BE2C (cell line): ENCODE measurements at regions not wholly inside any gene's neighbourhood (a gene's known extent, or its start where the extent isn't known, plus 50 kb on each side); places are given as distances from the start of the nearest gene placed in this dataset.
"Not testable (repeated sequence)": the region's sequence is repeated elsewhere in the genome, so short reads cannot be mapped to it uniquely, and the experiment has no call there.

ENCODE experiments used
- DNase-seq: peaks from one replicate; pipeline ENCODE4 v3.0.0-alpha.2; 2020
- H3K27me3 ChIP-seq: fragments of 250-450 bp; sonication (Bioruptor Pico); 2 replicates; pipeline ENCODE4 v1.5.1; 2020; ENCODE audit warnings: mild to moderate bottlenecking
- H3K36me3 ChIP-seq: fragments of 250-450 bp; sonication (Bioruptor Pico); 2 replicates; pipeline ENCODE4 v1.5.1; 2020; ENCODE audit warnings: mild to moderate bottlenecking
- H3K4me1 ChIP-seq: fragments of 250-450 bp; sonication (Bioruptor Pico); 2 replicates; pipeline ENCODE4 v1.5.1; 2020
- H3K4me3 ChIP-seq: 2 replicates; pipeline ENCODE4 v1.5.1; 2011; ENCODE audit warnings: low read depth, low read length
- H3K9me3 ChIP-seq: fragments of 250-450 bp; sonication (Bioruptor Pico); 2 replicates; pipeline ENCODE4 v1.5.1; 2020
- CTCF ChIP-seq: IDR thresholded peaks from 2 replicates; pipeline ENCODE4 v1.5.1; 2012; ENCODE audit warnings: mild to moderate bottlenecking, low read depth, low read length

- no peaks in the 10 kb centered on the region for H3K4me1 ChIP-seq
- no peak for DNase-seq
- H3K9me3 ChIP-seq, result no peaks in the 10 kb centered on the region; the same call in none of the 2 replicates
- no peaks in the 10 kb centered on the region for H3K27me3 ChIP-seq
- no peak overlapping the region for H3K4me3 ChIP-seq
- no peak for TF ChIP-seq CTCF
- H3K36me3 ChIP-seq, result no peaks in the 10 kb centered on the region
These were observed 1342.2 kb downstream of the BRD1 start for GRCh38 chr22:48485149-48486133.

- no peak for DNase-seq
- Histone ChIP-seq H3K4me3 (no peak overlapping the region), H3K27me3 (no peaks in the 10 kb centered on the region), H3K9me3 (no peaks in the 10 kb centered on the region; the same call in none of the 2 replicates), H3K4me1 (no peaks in the 10 kb centered on the region), H3K36me3 (no peaks in the 10 kb centered on the region)
- TF ChIP-seq CTCF, result no peak
These were observed 1343.7 kb downstream of the BRD1 start for GRCh38 chr22:48483764-48484528.

- no peak overlapping the region for H3K4me3 ChIP-seq
- DNase-seq, result no peak
- no peaks in the 10 kb centered on the region for H3K27me3 ChIP-seq
- no peaks in the 10 kb centered on the region for H3K4me1 ChIP-seq
- H3K9me3 ChIP-seq, result no peaks in the 10 kb centered on the region; the same call in 1 of the 2 replicates
- H3K36me3 ChIP-seq, result no peaks in the 10 kb centered on the region
- no peak for TF ChIP-seq CTCF
These were observed 1344.9 kb downstream of the BRD1 start for GRCh38 chr22:48482771-48483170.

GRCh38 chr22:48482198-48482597, 1345.5 kb downstream of the BRD1 start:
- H3K27me3 ChIP-seq, H3K4me1 ChIP-seq, H3K9me3 ChIP-seq, H3K36me3 ChIP-seq, H3K4me3 ChIP-seq, DNase-seq: not testable (repeated sequence)

- Histone ChIP-seq H3K4me1 (no peaks in the 10 kb centered on the region), H3K36me3 (no peaks in the 10 kb centered on the region), H3K9me3 (no peaks in the 10 kb centered on the region; the same call in none of the 2 replicates), H3K4me3 (no peak overlapping the region), H3K27me3 (no peaks in the 10 kb centered on the region)
- DNase-seq, result no peak
- TF ChIP-seq CTCF, result no peak
These were observed 1345.9 kb downstream of the BRD1 start for GRCh38 chr22:48481748-48482147.

GRCh38 chr22:48478529-48479265, 1349.0 kb downstream of the BRD1 start:
- no peak for TF ChIP-seq CTCF
- no peaks in the 10 kb centered on the region; the same call in none of the 2 replicates for H3K9me3 ChIP-seq

More at GRCh38 chr22:48478529-48479265, 1349.0 kb downstream of the BRD1 start:
- no peak overlapping the region for H3K4me3 ChIP-seq
- H3K36me3 ChIP-seq, result no peaks in the 10 kb centered on the region
- no peak for DNase-seq
- H3K4me1 ChIP-seq, result no peaks in the 10 kb centered on the region
- H3K27me3 ChIP-seq, result no peaks in the 10 kb centered on the region
